Neural cell (in vitro differentiated cells): ENCODE measurements at regions not wholly inside any gene's neighbourhood (a gene's known extent, or its start where the extent isn't known, plus 50 kb on each side); places are given as distances from the start of the nearest gene placed in this dataset.

ENCODE experiments used
- EP300 ChIP-seq: fragments of 450-650 bp; conservative IDR thresholded peaks from 2 replicates; pipeline ENCODE4 v1.6.1; 2014; ENCODE audit warnings: antibody characterized with exemption, mild to moderate bottlenecking, moderate library complexity; ENCODE audit not compliant: poor library complexity, severe bottlenecking
- EZH2 ChIP-seq: fragments of 200-600, 300-800 bp; shearing (Covaris generic), sonication (generic); IDR thresholded peaks from 2 replicates; pipeline ENCODE4 v1.6.1; 2014; ENCODE audit warnings: antibody characterized with exemption, low read length, borderline replicate concordance, mild to moderate bottlenecking; ENCODE audit not compliant: insufficient read depth, poor library complexity, severe bottlenecking
- POLR2AphosphoS5 ChIP-seq: IDR thresholded peaks from 2 replicates; pipeline ENCODE4 v1.6.1; 2012
- SMC3 ChIP-seq: fragments of 450-650 bp; conservative IDR thresholded peaks from 2 replicates; pipeline ENCODE4 v1.6.1; 2014; ENCODE audit warnings: antibody characterized with exemption, mild to moderate bottlenecking, moderate library complexity; ENCODE audit not compliant: poor library complexity
- TAF1 ChIP-seq: IDR thresholded peaks from 2 replicates; pipeline ENCODE4 v1.6.1; 2012; ENCODE audit warnings: low read depth
- TF ChIP-seq, protein P1 (sequence below): fragments of 450-650 bp; IDR thresholded peaks from 2 replicates; pipeline ENCODE4 v1.5.1; 2014; ENCODE audit warnings: antibody characterized with exemption, mild to moderate bottlenecking, moderate library complexity; ENCODE audit not compliant: poor library complexity, severe bottlenecking
- TF ChIP-seq, protein P2 (sequence below): IDR thresholded peaks from 2 replicates; pipeline ENCODE4 v1.6.1; 2012; ENCODE audit warnings: borderline replicate concordance

DNA sequence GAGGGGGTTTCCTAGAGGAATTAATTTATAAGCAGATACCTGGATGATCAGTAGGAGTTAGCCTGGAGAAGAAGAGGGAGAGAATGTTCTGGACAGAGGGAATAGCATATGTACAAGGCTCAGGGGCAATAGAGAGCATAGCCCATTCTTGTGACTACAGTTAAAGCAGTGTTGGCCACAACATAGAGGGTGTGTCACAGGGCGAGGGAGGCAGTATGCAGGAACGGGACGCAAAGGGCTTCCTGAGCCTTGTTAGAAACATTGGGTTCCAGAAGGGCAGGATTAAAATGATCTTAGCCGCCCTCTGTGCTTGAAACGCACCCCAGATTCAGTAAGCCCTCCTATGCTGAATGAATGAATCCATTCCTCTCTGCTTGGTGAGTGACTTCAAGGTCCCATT, 142.2 kb upstream of the PWP1 start:
- TF ChIP-seq POLR2AphosphoS5 (no peak), TAF1 (no peak), EP300 (no peak), EZH2 (no peak), SMC3 (no peak)
- TF ChIP-seq, protein P1, sequence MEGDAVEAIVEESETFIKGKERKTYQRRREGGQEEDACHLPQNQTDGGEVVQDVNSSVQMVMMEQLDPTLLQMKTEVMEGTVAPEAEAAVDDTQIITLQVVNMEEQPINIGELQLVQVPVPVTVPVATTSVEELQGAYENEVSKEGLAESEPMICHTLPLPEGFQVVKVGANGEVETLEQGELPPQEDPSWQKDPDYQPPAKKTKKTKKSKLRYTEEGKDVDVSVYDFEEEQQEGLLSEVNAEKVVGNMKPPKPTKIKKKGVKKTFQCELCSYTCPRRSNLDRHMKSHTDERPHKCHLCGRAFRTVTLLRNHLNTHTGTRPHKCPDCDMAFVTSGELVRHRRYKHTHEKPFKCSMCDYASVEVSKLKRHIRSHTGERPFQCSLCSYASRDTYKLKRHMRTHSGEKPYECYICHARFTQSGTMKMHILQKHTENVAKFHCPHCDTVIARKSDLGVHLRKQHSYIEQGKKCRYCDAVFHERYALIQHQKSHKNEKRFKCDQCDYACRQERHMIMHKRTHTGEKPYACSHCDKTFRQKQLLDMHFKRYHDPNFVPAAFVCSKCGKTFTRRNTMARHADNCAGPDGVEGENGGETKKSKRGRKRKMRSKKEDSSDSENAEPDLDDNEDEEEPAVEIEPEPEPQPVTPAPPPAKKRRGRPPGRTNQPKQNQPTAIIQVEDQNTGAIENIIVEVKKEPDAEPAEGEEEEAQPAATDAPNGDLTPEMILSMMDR = no peak
- TF ChIP-seq, protein P2, sequence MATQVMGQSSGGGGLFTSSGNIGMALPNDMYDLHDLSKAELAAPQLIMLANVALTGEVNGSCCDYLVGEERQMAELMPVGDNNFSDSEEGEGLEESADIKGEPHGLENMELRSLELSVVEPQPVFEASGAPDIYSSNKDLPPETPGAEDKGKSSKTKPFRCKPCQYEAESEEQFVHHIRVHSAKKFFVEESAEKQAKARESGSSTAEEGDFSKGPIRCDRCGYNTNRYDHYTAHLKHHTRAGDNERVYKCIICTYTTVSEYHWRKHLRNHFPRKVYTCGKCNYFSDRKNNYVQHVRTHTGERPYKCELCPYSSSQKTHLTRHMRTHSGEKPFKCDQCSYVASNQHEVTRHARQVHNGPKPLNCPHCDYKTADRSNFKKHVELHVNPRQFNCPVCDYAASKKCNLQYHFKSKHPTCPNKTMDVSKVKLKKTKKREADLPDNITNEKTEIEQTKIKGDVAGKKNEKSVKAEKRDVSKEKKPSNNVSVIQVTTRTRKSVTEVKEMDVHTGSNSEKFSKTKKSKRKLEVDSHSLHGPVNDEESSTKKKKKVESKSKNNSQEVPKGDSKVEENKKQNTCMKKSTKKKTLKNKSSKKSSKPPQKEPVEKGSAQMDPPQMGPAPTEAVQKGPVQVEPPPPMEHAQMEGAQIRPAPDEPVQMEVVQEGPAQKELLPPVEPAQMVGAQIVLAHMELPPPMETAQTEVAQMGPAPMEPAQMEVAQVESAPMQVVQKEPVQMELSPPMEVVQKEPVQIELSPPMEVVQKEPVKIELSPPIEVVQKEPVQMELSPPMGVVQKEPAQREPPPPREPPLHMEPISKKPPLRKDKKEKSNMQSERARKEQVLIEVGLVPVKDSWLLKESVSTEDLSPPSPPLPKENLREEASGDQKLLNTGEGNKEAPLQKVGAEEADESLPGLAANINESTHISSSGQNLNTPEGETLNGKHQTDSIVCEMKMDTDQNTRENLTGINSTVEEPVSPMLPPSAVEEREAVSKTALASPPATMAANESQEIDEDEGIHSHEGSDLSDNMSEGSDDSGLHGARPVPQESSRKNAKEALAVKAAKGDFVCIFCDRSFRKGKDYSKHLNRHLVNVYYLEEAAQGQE = no peak
